ENCODE measurements at regions not wholly inside any gene's neighbourhood (a gene's known extent, or its start where the extent isn't known, plus 50 kb on each side); places are given as distances from the start of the nearest gene placed in this dataset.
"Not testable (repeated sequence)": the region's sequence is repeated elsewhere in the genome, so short reads cannot be mapped to it uniquely, and the experiment has no call there.

DNA sequence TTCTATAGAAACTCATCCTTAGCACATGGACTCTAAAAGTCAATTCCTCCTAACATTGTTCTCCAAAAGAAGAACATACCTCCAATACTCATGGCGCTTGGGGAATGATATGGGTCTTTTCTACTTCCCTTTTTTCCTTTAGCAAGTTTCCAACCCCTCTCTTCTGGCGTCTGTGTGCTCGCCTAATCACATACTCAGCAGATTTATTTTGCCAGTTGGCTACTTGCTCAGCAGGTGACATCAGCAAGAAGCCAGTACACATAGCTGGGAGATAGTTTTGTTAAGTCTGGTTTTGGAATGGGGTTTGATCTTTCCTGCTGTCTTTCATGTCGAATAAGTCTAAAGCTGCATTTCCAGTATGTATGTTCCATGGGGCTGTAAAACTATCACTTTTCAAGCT is 193.8 kb downstream of the POM121L12 start:
- DNase-seq (ENCODE audit: extremely low read depth in 1 of 11, low read depth in 9 of 11, low spot score in 4 of 11) = no peak

DNA sequence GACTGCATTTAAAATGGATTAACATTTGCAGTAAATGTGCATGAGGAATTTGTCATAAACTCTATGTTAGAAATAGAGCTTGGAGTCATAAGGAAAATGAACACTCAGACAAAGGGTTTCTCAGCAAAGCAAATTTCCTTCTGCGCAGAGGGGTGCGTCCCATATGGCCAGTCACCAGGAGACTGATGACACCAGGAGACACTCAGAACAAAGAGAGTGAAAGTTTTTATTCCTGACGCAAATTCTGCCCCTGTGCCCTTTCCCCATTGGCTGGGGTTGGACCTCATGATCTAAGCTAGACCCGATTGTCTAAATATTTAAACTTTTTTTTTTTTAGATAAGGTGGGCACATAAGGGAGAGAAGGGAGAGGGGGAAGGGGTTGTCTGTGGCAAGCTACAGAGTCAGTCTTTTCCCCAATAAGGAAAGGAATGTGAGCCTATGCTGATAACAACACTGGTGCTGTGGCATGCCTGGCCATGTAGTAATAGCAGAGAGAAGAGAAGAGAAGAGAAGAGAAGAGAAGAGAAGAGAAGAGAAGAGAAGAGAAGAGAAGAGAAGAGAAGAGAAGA is 202.0 kb downstream of the POM121L12 start:
- no peak for DNase-seq (ENCODE audit: extremely low read depth in 1 of 11, low read depth in 9 of 11, low spot score in 4 of 11)

GRCh38 chr7:53238021-53238605 is 202.7 kb downstream of the POM121L12 start:
- DNase-seq (ENCODE audit: extremely low read depth in 1 of 11, low read depth in 9 of 11, low spot score in 4 of 11) = no peak

- not testable (repeated sequence) for DNase-seq (ENCODE audit: extremely low read depth in 1 of 11, low read depth in 9 of 11, low spot score in 4 of 11)
These were observed 203.7 kb downstream of the POM121L12 start for GRCh38 chr7:53239151-53239550.

GRCh38 chr7:53245721-53246120 is 210.3 kb downstream of the POM121L12 start:
- DNase-seq (ENCODE audit: extremely low read depth in 1 of 11, low read depth in 9 of 11, low spot score in 4 of 11) = no peak

DNA sequence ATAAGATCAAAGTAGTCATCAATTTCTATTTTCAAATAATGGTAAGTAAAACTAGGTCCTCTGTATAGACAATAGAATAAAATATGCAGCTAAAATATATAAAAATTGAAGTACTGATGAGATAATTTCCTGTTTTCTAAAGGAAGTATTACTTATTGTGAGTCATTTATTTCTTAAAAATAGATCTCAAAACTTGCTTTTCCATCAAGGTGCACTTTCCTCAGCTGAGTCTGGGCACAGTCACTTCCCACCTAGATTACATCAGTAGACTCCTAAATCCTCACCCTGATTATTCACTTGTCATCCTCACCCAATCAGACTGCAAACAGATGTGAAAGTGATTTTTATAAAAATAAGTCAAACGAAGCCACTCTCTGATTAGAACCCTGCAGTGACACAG is 211.5 kb downstream of the POM121L12 start:
- DNase-seq (ENCODE audit: extremely low read depth in 1 of 11, low read depth in 9 of 11, low spot score in 4 of 11) = no peak

DNA sequence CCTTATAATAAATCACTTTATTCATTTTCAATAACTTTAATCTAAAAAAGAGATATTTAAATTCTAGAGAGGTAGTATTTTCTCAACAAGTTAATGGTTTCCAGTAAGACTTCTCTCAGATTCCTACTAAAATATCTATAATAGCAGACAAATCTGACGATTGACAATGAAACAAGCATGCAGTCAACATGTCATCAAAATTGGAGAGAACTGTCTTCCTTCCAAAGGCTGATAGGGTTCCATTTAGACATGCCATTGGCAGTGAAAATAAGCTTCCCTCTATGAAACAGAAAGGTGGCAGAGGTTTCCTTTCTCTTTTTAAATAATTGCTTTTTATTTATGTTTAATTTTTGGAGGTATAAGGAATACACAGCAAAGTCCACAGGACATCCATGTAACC is 217.1 kb downstream of the POM121L12 start:
- DNase-seq (ENCODE audit: extremely low read depth in 1 of 11, low read depth in 9 of 11, low spot score in 4 of 11) = no peak

DNA sequence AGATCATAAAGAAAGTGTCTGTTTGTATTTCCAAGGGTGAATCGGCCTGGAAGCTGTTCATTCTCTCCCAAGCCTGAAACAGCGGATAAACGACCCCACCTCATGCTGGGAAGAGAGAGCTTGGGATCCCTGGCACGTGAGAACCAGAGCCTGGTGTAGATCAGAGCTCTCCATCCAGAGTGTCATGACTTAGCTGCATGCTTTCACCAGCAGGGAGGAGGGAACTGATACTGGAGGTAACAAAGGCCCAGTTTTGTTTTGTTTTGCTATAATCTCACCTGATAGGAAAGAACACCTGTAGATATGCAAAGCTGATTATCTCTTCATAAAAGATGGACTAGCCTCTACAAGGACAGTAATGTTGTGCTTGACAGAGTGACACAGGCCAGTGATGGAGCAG is 236.6 kb downstream of the POM121L12 start:
- DNase-seq (ENCODE audit: extremely low read depth in 1 of 11, low read depth in 9 of 11, low spot score in 4 of 11) = no peak

DNA sequence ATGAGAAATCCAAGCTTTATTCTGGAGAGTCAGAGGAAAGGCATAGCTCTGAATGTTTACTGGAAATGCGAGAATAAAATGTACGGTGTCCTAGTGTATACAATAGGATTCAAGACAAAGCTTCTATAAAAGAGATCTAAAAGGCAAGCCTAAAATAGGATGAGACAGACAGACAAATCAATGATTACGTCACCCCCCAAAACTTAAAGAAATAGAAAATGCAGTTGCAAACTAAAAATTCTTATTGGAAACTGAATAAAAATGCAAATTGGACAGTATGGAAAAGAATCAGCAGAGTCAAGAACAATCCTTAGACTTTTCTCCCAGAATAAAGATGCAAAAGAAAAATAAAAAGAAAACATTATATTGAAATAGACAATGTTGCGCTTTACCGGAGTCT is 245.9 kb downstream of the POM121L12 start:
- no peak for DNase-seq (ENCODE audit: extremely low read depth in 1 of 11, low read depth in 9 of 11, low spot score in 4 of 11)

- no peak for DNase-seq (ENCODE audit: extremely low read depth in 1 of 11, low read depth in 9 of 11, low spot score in 4 of 11)
These were observed 256.9 kb downstream of the POM121L12 start for GRCh38 chr7:53292341-53292740.

GRCh38 chr7:53302496-53303246 is 267.2 kb downstream of the POM121L12 start:
- no peak for DNase-seq (ENCODE audit: extremely low read depth in 1 of 11, low read depth in 9 of 11, low spot score in 4 of 11)

DNA sequence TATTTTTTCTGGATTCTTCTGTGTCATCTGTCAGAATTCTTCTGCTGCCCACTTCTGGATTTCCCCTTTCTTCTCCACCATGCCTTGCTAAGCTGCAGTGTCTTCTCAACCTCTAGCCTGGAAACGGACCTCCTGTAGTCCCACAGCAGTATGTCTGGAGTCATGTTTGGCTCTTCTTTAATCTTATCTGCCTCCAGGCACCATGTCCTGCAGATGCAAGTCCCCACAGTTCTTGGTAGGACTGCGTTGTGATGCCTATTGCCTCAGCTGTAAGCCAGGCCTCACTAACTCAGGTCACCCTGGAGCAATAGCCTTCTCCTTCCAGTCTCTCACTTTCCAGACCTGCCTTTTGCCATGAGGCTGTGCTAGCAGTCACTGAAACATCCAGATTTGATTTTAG is 268.3 kb downstream of the POM121L12 start:
- no peak for DNase-seq (ENCODE audit: extremely low read depth in 1 of 11, low read depth in 9 of 11, low spot score in 4 of 11)

DNA sequence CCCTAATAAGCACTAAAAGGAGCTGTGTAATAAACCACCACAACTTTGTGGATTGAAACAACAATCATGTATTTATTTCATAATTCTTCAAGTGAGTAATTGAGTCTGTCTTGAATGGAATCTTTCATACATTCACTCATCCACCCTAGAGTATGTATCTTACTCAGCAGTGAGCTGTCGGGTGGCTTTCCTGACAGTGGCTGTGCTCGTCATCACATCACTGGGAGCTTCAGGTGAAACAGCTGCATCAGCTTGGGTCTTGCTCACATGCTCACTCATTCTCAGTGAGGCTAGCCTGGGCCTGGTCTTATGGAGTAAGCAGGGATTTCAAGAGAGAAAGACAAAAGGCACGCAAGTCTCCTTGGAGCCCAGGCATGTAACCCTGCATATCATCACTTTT is 271.4 kb downstream of the POM121L12 start:
- no peak for DNase-seq (ENCODE audit: extremely low read depth in 1 of 11, low read depth in 9 of 11, low spot score in 4 of 11)

DNA sequence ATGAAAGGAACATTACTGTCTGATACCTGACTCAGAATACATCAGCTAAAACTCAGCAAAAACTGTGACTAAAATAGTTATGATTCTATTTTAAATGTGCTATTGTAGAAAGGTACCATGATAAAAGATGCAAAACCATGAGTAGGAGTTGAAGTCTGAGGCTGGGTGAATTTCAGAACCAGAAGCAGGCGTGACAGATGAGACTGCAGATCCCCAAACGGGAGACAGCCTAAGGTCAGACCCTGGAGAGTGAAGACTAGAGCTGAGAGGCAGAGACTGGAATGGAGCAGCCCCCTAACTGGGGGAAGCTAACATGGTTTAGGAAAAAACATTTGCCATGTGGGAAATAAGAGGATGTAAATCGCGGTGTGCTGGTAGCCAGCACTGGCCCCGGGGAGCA is 275.8 kb downstream of the POM121L12 start:
- DNase-seq (ENCODE audit: extremely low read depth in 1 of 11, low read depth in 9 of 11, low spot score in 4 of 11) = no peak

DNA sequence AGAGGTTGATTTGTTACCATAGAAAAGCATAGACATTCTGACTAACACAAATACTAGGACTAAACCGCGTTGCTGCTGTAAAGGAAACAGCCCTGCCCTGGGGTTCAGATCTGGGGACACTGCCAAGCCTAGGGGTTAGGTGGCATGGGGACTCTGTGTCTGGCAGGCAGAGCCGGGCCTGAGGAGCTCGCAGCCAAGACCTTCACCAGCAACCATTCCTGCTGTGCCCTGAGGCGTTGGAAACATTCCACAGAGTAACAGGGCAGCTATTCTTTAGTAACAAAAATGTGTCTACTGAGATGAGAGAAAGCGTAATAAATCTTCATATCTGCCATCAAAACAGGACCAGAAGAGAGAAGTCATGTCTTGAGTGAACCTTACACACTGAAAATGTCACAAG is 280.5 kb downstream of the POM121L12 start:
- peak in 6 of 11 donors; percentile 2 to 29 (median 10) for DNase-seq (ENCODE audit: extremely low read depth in 1 of 11, low read depth in 9 of 11, low spot score in 4 of 11)

GRCh38 chr7:53318566-53318965 is 283.1 kb downstream of the POM121L12 start:
- DNase-seq (ENCODE audit: extremely low read depth in 1 of 11, low read depth in 9 of 11, low spot score in 4 of 11) = no peak

DNA sequence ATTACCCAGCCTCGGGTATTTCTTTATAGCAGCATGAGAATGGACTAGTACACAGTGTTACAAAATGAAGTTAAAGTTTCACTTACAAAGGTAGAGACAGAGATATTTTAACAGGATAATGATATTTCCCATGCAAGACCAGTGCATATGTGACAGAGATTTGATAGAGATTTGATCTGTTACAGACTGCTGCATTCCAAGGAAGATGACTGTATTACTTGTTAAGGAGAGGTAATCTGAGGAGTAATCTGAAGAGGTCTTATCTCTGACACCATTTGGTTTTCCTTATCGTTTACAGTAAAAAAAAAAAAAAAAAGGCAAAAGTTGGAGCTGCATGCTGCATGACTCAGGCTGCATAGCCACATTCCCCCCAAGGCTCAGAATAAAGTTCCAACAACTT is 289.6 kb downstream of the POM121L12 start:
- no peak for DNase-seq (ENCODE audit: extremely low read depth in 1 of 11, low read depth in 9 of 11, low spot score in 4 of 11)

DNA sequence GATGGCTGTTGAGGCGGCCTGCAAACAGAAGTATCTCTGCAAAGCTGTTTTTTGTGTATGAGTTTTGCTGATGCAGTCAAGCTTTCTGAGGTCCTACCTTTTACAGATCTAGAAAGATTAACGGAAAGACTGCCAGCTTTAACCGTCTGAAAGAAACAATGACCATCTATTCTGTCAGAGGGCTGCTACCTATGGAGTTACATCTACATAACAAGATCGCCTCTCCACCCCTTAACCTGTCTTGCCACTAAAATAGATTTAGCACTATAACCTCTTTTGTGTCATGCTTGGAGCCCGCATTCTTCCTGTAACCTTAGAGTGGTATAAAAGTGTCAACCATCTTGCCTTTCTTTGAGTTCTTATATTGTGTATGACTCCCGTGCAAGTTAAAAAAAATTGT is 291.2 kb downstream of the POM121L12 start:
- DNase-seq (ENCODE audit: extremely low read depth in 1 of 11, low read depth in 9 of 11, low spot score in 4 of 11) = no peak

DNA sequence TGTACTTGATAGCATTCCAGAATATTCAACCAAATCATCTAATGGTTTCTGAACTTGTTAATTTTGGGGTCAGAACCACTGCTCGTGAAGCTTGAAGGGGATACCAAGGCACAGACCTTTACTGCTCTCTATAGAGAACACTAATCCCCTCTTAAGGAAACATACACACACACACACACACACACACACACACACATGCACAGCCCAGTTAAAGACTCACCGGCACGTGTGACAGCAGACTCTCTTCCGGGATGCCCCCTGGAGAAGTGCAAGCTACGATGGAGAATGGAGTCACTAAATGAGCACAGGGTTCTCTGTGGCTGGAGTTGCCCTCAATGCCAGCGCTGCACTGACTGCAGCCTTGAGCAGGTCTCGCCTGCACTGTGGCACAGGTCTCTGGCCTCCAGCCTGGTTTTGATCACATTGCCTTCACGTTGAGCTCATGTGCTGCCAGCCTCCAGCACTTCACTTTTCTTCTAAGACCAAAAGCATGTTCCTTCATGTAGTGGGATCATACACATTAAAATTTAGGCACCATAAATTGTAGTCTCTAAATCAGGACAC is 300.8 kb downstream of the POM121L12 start:
- no peak for DNase-seq (ENCODE audit: extremely low read depth in 1 of 11, low read depth in 9 of 11, low spot score in 4 of 11)

GRCh38 chr7:53340220-53340619 is 304.8 kb downstream of the POM121L12 start:
- DNase-seq (ENCODE audit: extremely low read depth in 1 of 11, low read depth in 9 of 11, low spot score in 4 of 11) = no peak

Measured in renal cortex interstitium (tissue), 11 donors.